CD4-positive, alpha-beta T cell (primary cell): ENCODE measurements at regions not wholly inside any gene's neighbourhood (a gene's known extent, or its start where the extent isn't known, plus 50 kb on each side); places are given as distances from the start of the nearest gene placed in this dataset.
"Not testable (repeated sequence)": the region's sequence is repeated elsewhere in the genome, so short reads cannot be mapped to it uniquely, and the experiment has no call there.

Experiments used
- ATAC-seq: fragments of 200-7000 bp; cut with Tn5 transposase; one replicate; pipeline ENCODE4 v1.10.0; 2022; ENCODE audit warnings: mild to moderate bottlenecking; ENCODE audit not compliant: poor library complexity
- CTCF ChIA-PET: fragments of 350-600 bp; sonication (Branson Sonifier 250); formaldehyde crosslinking; loops from one replicate; lab custom pipeline; 2021; ENCODE audit warnings: antibody characterized with exemption, inconsistent platforms; lab: Charles Lee
- POLR2A ChIA-PET: fragments of 350-600 bp; sonication (Branson Sonifier 250); formaldehyde crosslinking; loops from one replicate; lab custom pipeline; 2021; ENCODE audit warnings: antibody characterized with exemption, inconsistent platforms; lab: Charles Lee
- DNase-seq, 14 experiments: peaks; one replicate each; pipeline ENCODE4 v3.0.0-alpha.2; 2013 to 2020; ENCODE audit warnings: mixed read lengths in 2 of 14
- H3K27ac ChIP-seq, 2 donors: one replicate each; pipeline versions ENCODE4 v1.5.1 to v1.7.0; 2013; ENCODE audit warnings: low read length in 2 of 2, low read depth in 1 of 2, mild to moderate bottlenecking in 1 of 2
- H3K27me3 ChIP-seq, 2 experiments: 1 replicate in 1 of 2; 2 replicates in 1 of 2; pipeline versions ENCODE4 v1.6.1 to v1.7.0; 2013; ENCODE audit warnings: low read length in 2 of 2, control low read depth in 1 of 2, mild to moderate bottlenecking in 1 of 2, moderate library complexity in 1 of 2; ENCODE audit not compliant: insufficient read depth in 2 of 2, control insufficient read depth in 1 of 2
- H3K36me3 ChIP-seq: one replicate; pipeline ENCODE4 v1.6.1; 2013; ENCODE audit warnings: low read length, control low read depth; ENCODE audit not compliant: insufficient read depth
- H3K4me1 ChIP-seq: one replicate; pipeline ENCODE4 v1.6.1; 2013; ENCODE audit warnings: low read length, control low read depth; ENCODE audit not compliant: insufficient read depth
- H3K4me3 ChIP-seq: one replicate; pipeline ENCODE4 v1.5.1; 2013; ENCODE audit warnings: mild to moderate bottlenecking, low read length, moderate library complexity
- H3K9me3 ChIP-seq, 2 experiments: 1 replicate in 1 of 2; 2 replicates in 1 of 2; pipeline versions ENCODE4 v1.6.1 to v1.7.0; 2013; ENCODE audit warnings: low read length in 2 of 2, mild to moderate bottlenecking in 2 of 2, control low read depth in 1 of 2, moderate library complexity in 1 of 2; ENCODE audit not compliant: control insufficient read depth in 1 of 2, insufficient read depth in 1 of 2
- H3K27ac Mint-ChIP-seq: one replicate; pipeline ENCODE4 v1.8.0; 2020; ENCODE audit warnings: mixed read lengths
- H3K27me3 Mint-ChIP-seq: one replicate; pipeline ENCODE4 v1.8.0; 2021; ENCODE audit warnings: mixed read lengths
- H3K36me3 Mint-ChIP-seq: one replicate; pipeline ENCODE4 v1.8.0; 2021; ENCODE audit warnings: low read depth, mixed read lengths
- H3K4me1 Mint-ChIP-seq: one replicate; pipeline ENCODE4 v1.8.0; 2021; ENCODE audit warnings: low read depth, mixed read lengths
- H3K4me3 Mint-ChIP-seq: one replicate; pipeline ENCODE4 v1.8.0; 2020; ENCODE audit warnings: mild to moderate bottlenecking, mixed read lengths
- H3K9me3 Mint-ChIP-seq: one replicate; pipeline ENCODE4 v1.8.0; 2020; ENCODE audit warnings: mixed read lengths
- CTCF ChIP-seq: fragments of 200-600 bp; IDR thresholded peaks from one replicate; pipeline ENCODE4 v1.8.0; 2022; ENCODE audit warnings: antibody characterized with exemption, mild to moderate bottlenecking
- intact Hi-C, 2 experiments: fragments of 100-400 bp; cut with DNase I in 1 of 2; cut with micrococcal nuclease in 1 of 2; formaldehyde crosslinking; loops; one replicate each; pipeline versions ENCODE4 v1.15.1 to v1.9.0; 2023 to 2025; cut with DNase I, micrococcal nuclease

- TF ChIP-seq CTCF: no peak
- Mint-ChIP-seq H3K27ac (no peak overlapping the region), H3K4me1 (no peaks in the 10 kb centered on the region), H3K27me3 (peaks cover 12% of the 10 kb centered on the region), H3K36me3 (no peaks in the 10 kb centered on the region), H3K4me3 (no peak overlapping the region), H3K9me3 (peaks cover 7% of the 10 kb centered on the region)
- CTCF ChIA-PET: no interaction called here
- intact Hi-C loops: no loop called here
- H3K27me3 ChIP-seq: no peaks in the 10 kb centered on the region
- no peak overlapping the region for H3K27ac ChIP-seq
- no peaks in the 10 kb centered on the region for H3K36me3 ChIP-seq
- H3K4me1 ChIP-seq: no peaks in the 10 kb centered on the region
- H3K9me3 ChIP-seq: no peaks in the 10 kb centered on the region
- ATAC-seq (no peak), DNase-seq (no peak)
- H3K4me3 ChIP-seq: no peak overlapping the region
- POLR2A ChIA-PET: no interaction called here
Observed at GRCh38 chr5:71816307-71816706, 97.2 kb downstream of the CARTPT start.

DNA sequence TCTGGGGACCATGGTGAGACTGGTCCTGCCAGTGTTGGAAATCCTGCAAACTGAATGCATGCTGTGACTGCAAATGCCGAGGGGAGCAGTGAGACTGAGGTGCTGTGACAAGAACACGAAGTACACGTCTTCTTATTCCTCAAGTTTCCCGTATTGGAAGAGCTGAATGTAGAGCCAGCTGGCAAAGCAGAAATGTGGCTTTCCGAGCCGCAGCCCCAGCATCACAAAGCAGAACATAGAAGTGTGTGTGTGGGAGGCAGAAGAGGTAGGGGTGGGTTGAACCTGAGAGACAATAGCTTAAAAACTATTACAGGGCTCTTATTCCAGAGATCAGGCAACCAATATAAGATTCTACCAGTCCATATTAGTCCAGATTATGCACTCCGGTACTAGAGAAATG lies 98.8 kb downstream of the CARTPT start:
- ChIA-PET POLR2A (no interaction called here), CTCF (no interaction called here)
- no peaks in the 10 kb centered on the region for H3K4me1 ChIP-seq
- ATAC-seq (no peak), DNase-seq (no peak)
- H3K9me3 ChIP-seq: no peaks in the 10 kb centered on the region
- no peak overlapping the region for H3K27ac ChIP-seq
- H3K27ac Mint-ChIP-seq: no peak overlapping the region
- intact Hi-C loops: no loop called here
- TF ChIP-seq CTCF: no peak
- H3K4me1 Mint-ChIP-seq: no peaks in the 10 kb centered on the region
- no peaks in the 10 kb centered on the region for H3K27me3 ChIP-seq
- no peak overlapping the region for H3K4me3 Mint-ChIP-seq
- no peak overlapping the region for H3K4me3 ChIP-seq
- peaks cover 5% of the 10 kb centered on the region for H3K27me3 Mint-ChIP-seq
- peaks cover 9% of the 10 kb centered on the region for H3K9me3 Mint-ChIP-seq
- H3K36me3 Mint-ChIP-seq: no peaks in the 10 kb centered on the region
- no peaks in the 10 kb centered on the region for H3K36me3 ChIP-seq

DNA sequence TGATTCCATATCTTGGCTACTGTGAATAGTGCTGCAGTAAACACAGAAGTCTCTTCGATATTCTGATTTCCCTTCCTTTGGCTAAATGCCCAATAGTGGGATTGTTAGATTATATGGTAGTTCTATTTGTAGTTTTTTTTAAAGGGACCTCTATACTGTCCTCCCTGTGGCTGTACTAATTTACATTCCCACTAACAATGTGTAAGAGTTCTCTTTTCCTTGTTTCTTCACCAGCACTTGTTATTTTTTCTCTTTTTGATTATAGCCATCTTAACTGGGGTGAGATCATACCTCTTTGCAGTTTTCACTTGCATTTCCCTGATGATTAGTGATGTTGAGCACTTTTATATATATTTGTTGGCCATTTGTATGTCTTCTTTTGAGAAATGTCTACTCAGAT lies 102.0 kb downstream of the CARTPT start:
- H3K36me3 ChIP-seq: no peaks in the 10 kb centered on the region
- Mint-ChIP-seq H3K27me3 (no peaks in the 10 kb centered on the region), H3K4me1 (no peaks in the 10 kb centered on the region), H3K9me3 (peaks cover 17% of the 10 kb centered on the region), H3K36me3 (no peaks in the 10 kb centered on the region), H3K4me3 (no peak overlapping the region), H3K27ac (no peak overlapping the region)
- no peak for DNase-seq
- intact Hi-C loops: no loop called here
- H3K9me3 ChIP-seq: peaks cover 8 to 13% of the 10 kb centered on the region in 2 experiments
- H3K27ac ChIP-seq: no peak overlapping the region
- POLR2A ChIA-PET: no interaction called here
- H3K4me1 ChIP-seq: no peaks in the 10 kb centered on the region
- ATAC-seq: no peak
- CTCF ChIA-PET: no interaction called here
- TF ChIP-seq CTCF: no peak
- H3K27me3 ChIP-seq: no peaks in the 10 kb centered on the region
- no peak overlapping the region for H3K4me3 ChIP-seq

GRCh38 chr5:71822065-71822464 lies 103.0 kb downstream of the CARTPT start:
- H3K27me3 ChIP-seq, H3K27ac ChIP-seq, POLR2A ChIA-PET, CTCF ChIA-PET, H3K4me3 Mint-ChIP-seq, H3K4me1 Mint-ChIP-seq, intact Hi-C loops, DNase-seq, H3K4me1 ChIP-seq, ATAC-seq, H3K36me3 Mint-ChIP-seq, H3K36me3 ChIP-seq, H3K27ac Mint-ChIP-seq, H3K4me3 ChIP-seq, H3K27me3 Mint-ChIP-seq: not testable (repeated sequence)
- H3K9me3 Mint-ChIP-seq: peaks cover 22% of the 10 kb centered on the region
- H3K9me3 ChIP-seq: peaks cover 10 to 23% of the 10 kb centered on the region in 2 experiments
